ENCODE measurements at regions not wholly inside any gene's neighbourhood (a gene's known extent, or its start where the extent isn't known, plus 50 kb on each side); places are given as distances from the start of the nearest gene placed in this dataset.

GRCh38 chrX:145630081-145630480, 187.5 kb upstream of the SLITRK2 start:
- no peak for DNase-seq (ENCODE audit: low spot score)
- TF ChIP-seq, protein P1, sequence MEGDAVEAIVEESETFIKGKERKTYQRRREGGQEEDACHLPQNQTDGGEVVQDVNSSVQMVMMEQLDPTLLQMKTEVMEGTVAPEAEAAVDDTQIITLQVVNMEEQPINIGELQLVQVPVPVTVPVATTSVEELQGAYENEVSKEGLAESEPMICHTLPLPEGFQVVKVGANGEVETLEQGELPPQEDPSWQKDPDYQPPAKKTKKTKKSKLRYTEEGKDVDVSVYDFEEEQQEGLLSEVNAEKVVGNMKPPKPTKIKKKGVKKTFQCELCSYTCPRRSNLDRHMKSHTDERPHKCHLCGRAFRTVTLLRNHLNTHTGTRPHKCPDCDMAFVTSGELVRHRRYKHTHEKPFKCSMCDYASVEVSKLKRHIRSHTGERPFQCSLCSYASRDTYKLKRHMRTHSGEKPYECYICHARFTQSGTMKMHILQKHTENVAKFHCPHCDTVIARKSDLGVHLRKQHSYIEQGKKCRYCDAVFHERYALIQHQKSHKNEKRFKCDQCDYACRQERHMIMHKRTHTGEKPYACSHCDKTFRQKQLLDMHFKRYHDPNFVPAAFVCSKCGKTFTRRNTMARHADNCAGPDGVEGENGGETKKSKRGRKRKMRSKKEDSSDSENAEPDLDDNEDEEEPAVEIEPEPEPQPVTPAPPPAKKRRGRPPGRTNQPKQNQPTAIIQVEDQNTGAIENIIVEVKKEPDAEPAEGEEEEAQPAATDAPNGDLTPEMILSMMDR (IDR thresholded peaks at IDR 0.05; ENCODE audit: extremely low read depth, missing control alignments), result no peak

- no peak for DNase-seq (ENCODE audit: low spot score)
These were observed 186.7 kb upstream of the SLITRK2 start for GRCh38 chrX:145630806-145631435.

DNA sequence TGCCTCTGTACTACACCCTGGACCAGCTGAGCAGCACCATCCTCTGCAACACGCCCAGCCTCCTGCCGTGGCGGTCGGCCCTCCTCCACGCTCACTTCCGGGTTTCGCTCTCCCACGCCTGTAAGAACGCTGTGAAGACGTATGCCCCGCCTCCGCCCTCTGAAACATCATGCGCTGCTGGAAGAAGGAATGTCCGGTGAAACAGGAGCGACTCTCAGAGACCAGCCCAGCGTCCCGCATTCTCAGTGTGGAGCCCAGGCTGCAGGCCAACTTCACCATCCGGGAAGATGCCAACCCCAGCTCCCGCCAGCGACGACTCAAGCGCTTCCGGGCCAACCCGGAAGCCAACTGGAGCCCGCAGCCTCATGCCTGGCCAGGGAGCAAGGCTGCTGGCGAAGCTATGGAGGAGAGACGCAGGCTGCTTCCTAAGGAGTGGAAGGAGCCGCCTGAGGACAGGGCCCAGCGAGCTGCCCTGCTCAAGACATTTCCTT, 186.1 kb upstream of the SLITRK2 start:
- TF ChIP-seq, protein P1 (IDR thresholded peaks at IDR 0.05; ENCODE audit: extremely low read depth, missing control alignments), result no peak
- DNase-seq (ENCODE audit: low spot score), result no peak

More at GRCh38 chrX:145630806-145631435, 186.7 kb upstream of the SLITRK2 start:
- TF ChIP-seq, protein P1 (IDR thresholded peaks at IDR 0.05; ENCODE audit: extremely low read depth, missing control alignments), result no peak

DNA sequence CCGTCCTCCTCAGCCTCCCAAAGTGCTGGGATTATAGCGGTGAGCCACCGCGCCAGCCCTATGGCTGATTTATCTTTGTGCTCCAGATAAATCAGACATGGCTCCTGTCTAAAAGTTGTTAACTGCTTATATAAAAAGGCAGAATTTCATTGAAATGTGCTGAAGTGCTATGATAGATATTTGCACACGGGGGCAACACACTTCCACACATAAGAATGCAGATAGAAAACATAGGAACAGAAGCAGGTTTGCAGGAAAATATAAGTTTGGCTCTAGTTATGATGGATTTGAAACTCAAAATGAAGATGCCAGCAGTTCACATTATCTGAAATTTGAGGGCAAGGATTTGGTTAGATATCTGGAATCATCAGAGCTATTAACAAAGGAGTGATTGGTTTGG, 163.1 kb upstream of the SLITRK2 start:
- TF ChIP-seq, protein P1 (IDR thresholded peaks at IDR 0.05; ENCODE audit: extremely low read depth, missing control alignments), result no peak
- no peak for DNase-seq (ENCODE audit: low spot score)

DNA sequence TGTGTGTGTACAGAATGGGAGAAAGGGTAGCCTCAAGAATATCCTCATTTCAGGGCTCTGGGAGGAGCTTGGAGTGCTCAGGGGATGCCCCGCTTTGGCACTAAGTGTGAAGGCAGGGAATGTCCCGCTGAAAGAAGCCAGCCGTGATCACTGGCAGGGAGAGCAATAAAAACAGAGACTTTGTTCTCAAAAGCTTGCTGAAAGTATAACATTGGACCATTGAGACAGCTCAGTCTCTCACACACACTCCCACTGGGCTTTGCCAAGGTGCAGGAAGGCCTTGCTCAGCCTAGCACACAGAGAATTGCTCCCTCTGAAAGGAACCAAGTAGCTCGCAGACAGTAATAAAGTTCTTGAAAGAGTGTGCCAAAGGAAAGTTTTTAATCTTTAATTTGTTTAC, 143.8 kb upstream of the SLITRK2 start:
- TF ChIP-seq, protein P1 (IDR thresholded peaks at IDR 0.05; ENCODE audit: extremely low read depth, missing control alignments), result no peak
- no peak for DNase-seq (ENCODE audit: low spot score)

GRCh38 chrX:145677109-145677817, 140.4 kb upstream of the SLITRK2 start:
- no peak for DNase-seq (ENCODE audit: low spot score)

More at GRCh38 chrX:145677109-145677817, 140.4 kb upstream of the SLITRK2 start:
- TF ChIP-seq, protein P1 (IDR thresholded peaks at IDR 0.05; ENCODE audit: extremely low read depth, missing control alignments), result no peak

Data from GM20000 (cell line).